ENCODE measurements at regions not wholly inside any gene's neighbourhood (a gene's known extent, or its start where the extent isn't known, plus 50 kb on each side); places are given as distances from the start of the nearest gene placed in this dataset.

DNA sequence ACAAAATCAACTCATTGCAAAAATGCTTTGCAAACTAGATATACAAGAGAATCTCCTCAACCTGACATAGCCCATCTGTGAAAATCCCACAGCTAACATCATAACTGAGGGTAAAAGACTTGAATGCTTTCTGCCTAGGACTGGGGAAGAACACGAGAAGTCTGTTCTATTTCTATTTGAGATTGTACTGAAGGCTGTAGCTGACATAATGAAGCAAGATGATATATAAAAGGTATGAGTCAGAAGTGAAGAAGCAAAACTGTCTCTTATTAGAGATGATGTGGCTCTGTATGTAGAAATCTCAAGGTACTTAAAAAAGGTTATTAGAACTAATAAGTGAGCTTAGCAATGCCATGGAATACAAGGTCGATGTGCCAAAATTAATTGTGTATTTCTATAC, 639.9 kb upstream of the PFKP start:
- no peak for DNase-seq (ENCODE audit: low spot score)
- no peak overlapping the region for H3K4me3 ChIP-seq (ENCODE audit: low read depth in 1 of 3, low read length in 3 of 3)
- no peak for TF ChIP-seq HNF4A (conservative IDR thresholded peaks at IDR 0.05)
- no peak for TF ChIP-seq RAD21 (IDR thresholded peaks at IDR 0.05)
- TF ChIP-seq, protein P1, sequence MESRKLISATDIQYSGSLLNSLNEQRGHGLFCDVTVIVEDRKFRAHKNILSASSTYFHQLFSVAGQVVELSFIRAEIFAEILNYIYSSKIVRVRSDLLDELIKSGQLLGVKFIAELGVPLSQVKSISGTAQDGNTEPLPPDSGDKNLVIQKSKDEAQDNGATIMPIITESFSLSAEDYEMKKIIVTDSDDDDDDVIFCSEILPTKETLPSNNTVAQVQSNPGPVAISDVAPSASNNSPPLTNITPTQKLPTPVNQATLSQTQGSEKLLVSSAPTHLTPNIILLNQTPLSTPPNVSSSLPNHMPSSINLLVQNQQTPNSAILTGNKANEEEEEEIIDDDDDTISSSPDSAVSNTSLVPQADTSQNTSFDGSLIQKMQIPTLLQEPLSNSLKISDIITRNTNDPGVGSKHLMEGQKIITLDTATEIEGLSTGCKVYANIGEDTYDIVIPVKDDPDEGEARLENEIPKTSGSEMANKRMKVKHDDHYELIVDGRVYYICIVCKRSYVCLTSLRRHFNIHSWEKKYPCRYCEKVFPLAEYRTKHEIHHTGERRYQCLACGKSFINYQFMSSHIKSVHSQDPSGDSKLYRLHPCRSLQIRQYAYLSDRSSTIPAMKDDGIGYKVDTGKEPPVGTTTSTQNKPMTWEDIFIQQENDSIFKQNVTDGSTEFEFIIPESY (IDR thresholded peaks at IDR 0.05) = no peak
- TF ChIP-seq, protein P2, sequence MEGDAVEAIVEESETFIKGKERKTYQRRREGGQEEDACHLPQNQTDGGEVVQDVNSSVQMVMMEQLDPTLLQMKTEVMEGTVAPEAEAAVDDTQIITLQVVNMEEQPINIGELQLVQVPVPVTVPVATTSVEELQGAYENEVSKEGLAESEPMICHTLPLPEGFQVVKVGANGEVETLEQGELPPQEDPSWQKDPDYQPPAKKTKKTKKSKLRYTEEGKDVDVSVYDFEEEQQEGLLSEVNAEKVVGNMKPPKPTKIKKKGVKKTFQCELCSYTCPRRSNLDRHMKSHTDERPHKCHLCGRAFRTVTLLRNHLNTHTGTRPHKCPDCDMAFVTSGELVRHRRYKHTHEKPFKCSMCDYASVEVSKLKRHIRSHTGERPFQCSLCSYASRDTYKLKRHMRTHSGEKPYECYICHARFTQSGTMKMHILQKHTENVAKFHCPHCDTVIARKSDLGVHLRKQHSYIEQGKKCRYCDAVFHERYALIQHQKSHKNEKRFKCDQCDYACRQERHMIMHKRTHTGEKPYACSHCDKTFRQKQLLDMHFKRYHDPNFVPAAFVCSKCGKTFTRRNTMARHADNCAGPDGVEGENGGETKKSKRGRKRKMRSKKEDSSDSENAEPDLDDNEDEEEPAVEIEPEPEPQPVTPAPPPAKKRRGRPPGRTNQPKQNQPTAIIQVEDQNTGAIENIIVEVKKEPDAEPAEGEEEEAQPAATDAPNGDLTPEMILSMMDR (IDR thresholded peaks at IDR 0.05; ENCODE audit: low read depth, low read length, missing input control) = no peak
- TF ChIP-seq EGR1 (IDR thresholded peaks at IDR 0.05; ENCODE audit: low read depth in 2 of 2) = no peak
- TF ChIP-seq RXRA (IDR thresholded peaks at IDR 0.05) = no peak
- TF ChIP-seq NR2F2 (IDR thresholded peaks at IDR 0.05) = no peak
- TF ChIP-seq, protein P3, sequence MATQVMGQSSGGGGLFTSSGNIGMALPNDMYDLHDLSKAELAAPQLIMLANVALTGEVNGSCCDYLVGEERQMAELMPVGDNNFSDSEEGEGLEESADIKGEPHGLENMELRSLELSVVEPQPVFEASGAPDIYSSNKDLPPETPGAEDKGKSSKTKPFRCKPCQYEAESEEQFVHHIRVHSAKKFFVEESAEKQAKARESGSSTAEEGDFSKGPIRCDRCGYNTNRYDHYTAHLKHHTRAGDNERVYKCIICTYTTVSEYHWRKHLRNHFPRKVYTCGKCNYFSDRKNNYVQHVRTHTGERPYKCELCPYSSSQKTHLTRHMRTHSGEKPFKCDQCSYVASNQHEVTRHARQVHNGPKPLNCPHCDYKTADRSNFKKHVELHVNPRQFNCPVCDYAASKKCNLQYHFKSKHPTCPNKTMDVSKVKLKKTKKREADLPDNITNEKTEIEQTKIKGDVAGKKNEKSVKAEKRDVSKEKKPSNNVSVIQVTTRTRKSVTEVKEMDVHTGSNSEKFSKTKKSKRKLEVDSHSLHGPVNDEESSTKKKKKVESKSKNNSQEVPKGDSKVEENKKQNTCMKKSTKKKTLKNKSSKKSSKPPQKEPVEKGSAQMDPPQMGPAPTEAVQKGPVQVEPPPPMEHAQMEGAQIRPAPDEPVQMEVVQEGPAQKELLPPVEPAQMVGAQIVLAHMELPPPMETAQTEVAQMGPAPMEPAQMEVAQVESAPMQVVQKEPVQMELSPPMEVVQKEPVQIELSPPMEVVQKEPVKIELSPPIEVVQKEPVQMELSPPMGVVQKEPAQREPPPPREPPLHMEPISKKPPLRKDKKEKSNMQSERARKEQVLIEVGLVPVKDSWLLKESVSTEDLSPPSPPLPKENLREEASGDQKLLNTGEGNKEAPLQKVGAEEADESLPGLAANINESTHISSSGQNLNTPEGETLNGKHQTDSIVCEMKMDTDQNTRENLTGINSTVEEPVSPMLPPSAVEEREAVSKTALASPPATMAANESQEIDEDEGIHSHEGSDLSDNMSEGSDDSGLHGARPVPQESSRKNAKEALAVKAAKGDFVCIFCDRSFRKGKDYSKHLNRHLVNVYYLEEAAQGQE (IDR thresholded peaks at IDR 0.05) = no peak
- no peak for TF ChIP-seq SP1 (IDR thresholded peaks at IDR 0.05)
- TF ChIP-seq, protein P4, sequence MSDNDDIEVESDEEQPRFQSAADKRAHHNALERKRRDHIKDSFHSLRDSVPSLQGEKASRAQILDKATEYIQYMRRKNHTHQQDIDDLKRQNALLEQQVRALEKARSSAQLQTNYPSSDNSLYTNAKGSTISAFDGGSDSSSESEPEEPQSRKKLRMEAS (IDR thresholded peaks at IDR 0.05) = no peak
- TF ChIP-seq FOXA1 (IDR thresholded peaks at IDR 0.05) = no peak
- TF ChIP-seq FOXA2 (IDR thresholded peaks at IDR 0.05) = no peak
- TF ChIP-seq JUND (IDR thresholded peaks at IDR 0.05) = no peak
- no peak for TF ChIP-seq YY1 (IDR thresholded peaks at IDR 0.05)
- TF ChIP-seq GABPA (IDR thresholded peaks at IDR 0.05 in 1 of 2, conservative IDR thresholded peaks at IDR 0.05 in 1 of 2) = no peak
- no peak for TF ChIP-seq HNF4G (IDR thresholded peaks at IDR 0.05)
- no peaks in the 10 kb centered on the region for H3K27me3 ChIP-seq (ENCODE audit: control insufficient read depth in 4 of 4, insufficient read depth in 4 of 4, low read length in 3 of 4)
- H3K9ac ChIP-seq (ENCODE audit: low read depth in 1 of 2, low read length in 2 of 2) = no peak overlapping the region
- no peaks in the 10 kb centered on the region for H3K36me3 ChIP-seq (ENCODE audit: control insufficient read depth in 4 of 4, insufficient read depth in 3 of 4, low read depth in 1 of 4, low read length in 3 of 4)
- 57% methylated on average over 2 of the region's 2 CpGs for WGBS
- H3K4me1 ChIP-seq (ENCODE audit: control insufficient read depth in 4 of 4, insufficient read depth in 4 of 4, low read length in 3 of 4) = no peaks in the 10 kb centered on the region
- no peaks in the 10 kb centered on the region for H3K9me3 ChIP-seq (ENCODE audit: control insufficient read depth in 4 of 4, low read length in 3 of 4)
- no peak overlapping the region for H3K27ac ChIP-seq (ENCODE audit: low read depth in 1 of 2, low read length in 2 of 2)

DNA sequence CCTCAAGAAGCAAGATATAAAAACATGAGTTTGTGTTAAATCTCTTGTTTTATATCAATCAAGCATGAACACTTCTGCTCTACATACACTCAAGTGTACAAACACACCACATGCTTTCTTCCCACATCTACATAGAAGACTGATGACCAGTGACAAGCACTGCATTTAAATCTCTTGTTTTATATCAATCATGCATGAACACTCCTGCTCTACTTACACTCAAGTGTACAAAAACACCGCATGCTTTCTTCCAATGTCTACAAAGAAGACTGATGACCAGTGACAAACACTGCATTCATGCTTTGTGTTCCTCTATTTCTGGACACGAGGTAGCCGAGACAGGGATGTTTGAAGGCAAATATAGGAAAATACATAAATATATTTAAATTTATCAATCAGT, 642.0 kb upstream of the PFKP start:
- Histone ChIP-seq H3K9me3 (ENCODE audit: control insufficient read depth in 4 of 4, low read length in 3 of 4) (no peaks in the 10 kb centered on the region), H3K4me3 (ENCODE audit: low read depth in 1 of 3, low read length in 3 of 3) (no peak overlapping the region), H3K4me1 (ENCODE audit: control insufficient read depth in 4 of 4, insufficient read depth in 4 of 4, low read length in 3 of 4) (no peaks in the 10 kb centered on the region), H3K36me3 (ENCODE audit: control insufficient read depth in 4 of 4, insufficient read depth in 3 of 4, low read depth in 1 of 4, low read length in 3 of 4) (no peaks in the 10 kb centered on the region), H3K27me3 (ENCODE audit: control insufficient read depth in 4 of 4, insufficient read depth in 4 of 4, low read length in 3 of 4) (no peaks in the 10 kb centered on the region), H3K9ac (ENCODE audit: low read depth in 1 of 2, low read length in 2 of 2) (no peak overlapping the region), H3K27ac (ENCODE audit: low read depth in 1 of 2, low read length in 2 of 2) (no peak overlapping the region)
- no peak for DNase-seq (ENCODE audit: low spot score)
- TF ChIP-seq FOXA1 (IDR thresholded peaks at IDR 0.05) (no peak), ATF3 (IDR thresholded peaks at IDR 0.05) (no peak), YY1 (IDR thresholded peaks at IDR 0.05) (no peak), SP1 (IDR thresholded peaks at IDR 0.05) (no peak), TAF1 (conservative IDR thresholded peaks at IDR 0.05) (no peak), RAD21 (IDR thresholded peaks at IDR 0.05) (no peak), FOXA2 (IDR thresholded peaks at IDR 0.05) (no peak)
- TF ChIP-seq, protein P2 (IDR thresholded peaks at IDR 0.05; ENCODE audit: low read depth, low read length, missing input control) = no peak
- TF ChIP-seq, protein P4 (IDR thresholded peaks at IDR 0.05) = no peak
- TF ChIP-seq, protein P1 (IDR thresholded peaks at IDR 0.05) = no peak
- 78% methylated on average over 3 of the region's 3 CpGs for WGBS
